ENCODE measurements at regions not wholly inside any gene's neighbourhood (a gene's known extent, or its start where the extent isn't known, plus 50 kb on each side); places are given as distances from the start of the nearest gene placed in this dataset.

DNA sequence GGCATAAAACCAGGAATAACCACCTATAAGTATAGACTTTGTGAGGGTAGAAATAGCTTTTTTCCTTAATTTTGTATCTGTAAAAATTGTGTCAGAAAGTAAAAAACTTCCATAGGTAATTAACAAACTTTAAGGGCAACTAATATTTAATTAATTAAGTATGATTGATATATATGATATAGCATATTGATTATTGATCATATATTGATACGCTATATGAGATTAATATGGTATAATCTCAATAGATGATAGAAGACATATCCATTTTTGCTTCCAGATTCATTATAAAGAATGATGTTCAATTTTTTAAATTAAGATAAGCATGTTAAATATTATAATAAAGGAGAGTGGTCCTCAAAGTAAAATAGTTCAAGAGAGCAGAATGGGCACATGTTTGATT, 99.3 kb upstream of the VAV3 start:
- Mint-ChIP-seq H3K27me3 (ENCODE audit: insufficient read depth, unreplicated experiment) (no peaks in the 10 kb centered on the region), H3K36me3 (ENCODE audit: insufficient read depth, unreplicated experiment) (no peaks in the 10 kb centered on the region), H3K27ac (ENCODE audit: unreplicated experiment) (no peak overlapping the region), H3K9me3 (ENCODE audit: unreplicated experiment) (peaks cover 10% of the 10 kb centered on the region), H3K4me1 (ENCODE audit: low read depth, unreplicated experiment) (peaks cover 6% of the 10 kb centered on the region), H3K4me3 (ENCODE audit: unreplicated experiment) (no peak overlapping the region)
- ChIA-PET POLR2A (no interaction called here), CTCF (no interaction called here)
- intact Hi-C loops (cut with micrococcal nuclease; ENCODE audit: unreplicated experiment), result no loop called here
- TF ChIP-seq, protein P1, sequence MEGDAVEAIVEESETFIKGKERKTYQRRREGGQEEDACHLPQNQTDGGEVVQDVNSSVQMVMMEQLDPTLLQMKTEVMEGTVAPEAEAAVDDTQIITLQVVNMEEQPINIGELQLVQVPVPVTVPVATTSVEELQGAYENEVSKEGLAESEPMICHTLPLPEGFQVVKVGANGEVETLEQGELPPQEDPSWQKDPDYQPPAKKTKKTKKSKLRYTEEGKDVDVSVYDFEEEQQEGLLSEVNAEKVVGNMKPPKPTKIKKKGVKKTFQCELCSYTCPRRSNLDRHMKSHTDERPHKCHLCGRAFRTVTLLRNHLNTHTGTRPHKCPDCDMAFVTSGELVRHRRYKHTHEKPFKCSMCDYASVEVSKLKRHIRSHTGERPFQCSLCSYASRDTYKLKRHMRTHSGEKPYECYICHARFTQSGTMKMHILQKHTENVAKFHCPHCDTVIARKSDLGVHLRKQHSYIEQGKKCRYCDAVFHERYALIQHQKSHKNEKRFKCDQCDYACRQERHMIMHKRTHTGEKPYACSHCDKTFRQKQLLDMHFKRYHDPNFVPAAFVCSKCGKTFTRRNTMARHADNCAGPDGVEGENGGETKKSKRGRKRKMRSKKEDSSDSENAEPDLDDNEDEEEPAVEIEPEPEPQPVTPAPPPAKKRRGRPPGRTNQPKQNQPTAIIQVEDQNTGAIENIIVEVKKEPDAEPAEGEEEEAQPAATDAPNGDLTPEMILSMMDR (IDR thresholded peaks at IDR 0.05; ENCODE audit: insufficient read depth in 1 of 2, low read depth in 1 of 2, low read length in 1 of 2, severe bottlenecking in 1 of 2, unreplicated experiment in 1 of 2), result no peak
- H3K4me1 ChIP-seq, result peaks cover 13% of the 10 kb centered on the region
- no peak overlapping the region for H3K4me3 ChIP-seq (ENCODE audit: low read depth, low read length)
- no peaks in the 10 kb centered on the region for H3K27me3 ChIP-seq (replicated peaks; ENCODE audit: control insufficient read depth, insufficient read depth, low read length)
- no TSS peak for BruUV-seq (replicated peaks)
- no peaks in the 10 kb centered on the region for H3K9me3 ChIP-seq
- H3K36me3 ChIP-seq (ENCODE audit: control insufficient read depth, insufficient read depth, low read length), result no peaks in the 10 kb centered on the region
- DNase-seq, result no peak

DNA sequence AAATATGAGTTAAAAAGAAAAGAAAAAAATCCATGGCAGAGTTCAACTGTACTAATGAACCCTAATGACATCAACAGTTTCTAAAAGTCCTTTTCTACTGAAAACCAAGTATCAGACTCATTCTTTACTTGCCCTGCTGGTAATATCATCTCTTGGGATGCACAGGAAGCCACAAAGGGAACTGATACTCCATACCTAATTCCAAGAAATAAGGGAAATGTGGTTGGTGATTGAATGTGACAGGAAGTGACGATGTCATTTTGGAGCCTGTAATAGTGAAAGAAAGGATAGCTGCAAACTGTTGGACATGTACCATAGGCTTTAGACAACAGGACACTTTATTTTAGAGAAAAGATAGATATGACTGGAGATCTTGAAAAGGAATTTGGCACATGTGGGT, 98.7 kb upstream of the VAV3 start:
- Histone ChIP-seq H3K4me3 (ENCODE audit: low read depth, low read length) (no peak overlapping the region), H3K9me3 (no peaks in the 10 kb centered on the region), H3K4me1 (peaks cover 13% of the 10 kb centered on the region), H3K36me3 (ENCODE audit: control insufficient read depth, insufficient read depth, low read length) (no peaks in the 10 kb centered on the region), H3K27me3 (replicated peaks; ENCODE audit: control insufficient read depth, insufficient read depth, low read length) (no peaks in the 10 kb centered on the region)
- intact Hi-C loops (cut with micrococcal nuclease; ENCODE audit: unreplicated experiment), result no loop called here
- H3K27me3 Mint-ChIP-seq (ENCODE audit: insufficient read depth, unreplicated experiment), result no peaks in the 10 kb centered on the region
- BruUV-seq (replicated peaks), result no TSS peak
- no peak overlapping the region for H3K4me3 Mint-ChIP-seq (ENCODE audit: unreplicated experiment)
- ChIA-PET POLR2A (no interaction called here), CTCF (no interaction called here)
- no peak overlapping the region for H3K27ac Mint-ChIP-seq (ENCODE audit: unreplicated experiment)
- peaks cover 10% of the 10 kb centered on the region for H3K9me3 Mint-ChIP-seq (ENCODE audit: unreplicated experiment)
- TF ChIP-seq, protein P1 (IDR thresholded peaks at IDR 0.05; ENCODE audit: insufficient read depth in 1 of 2, low read depth in 1 of 2, low read length in 1 of 2, severe bottlenecking in 1 of 2, unreplicated experiment in 1 of 2), result no peak
- DNase-seq, result no peak
- H3K36me3 Mint-ChIP-seq (ENCODE audit: insufficient read depth, unreplicated experiment), result no peaks in the 10 kb centered on the region
- H3K4me1 Mint-ChIP-seq (ENCODE audit: low read depth, unreplicated experiment), result peaks cover 6% of the 10 kb centered on the region

DNA sequence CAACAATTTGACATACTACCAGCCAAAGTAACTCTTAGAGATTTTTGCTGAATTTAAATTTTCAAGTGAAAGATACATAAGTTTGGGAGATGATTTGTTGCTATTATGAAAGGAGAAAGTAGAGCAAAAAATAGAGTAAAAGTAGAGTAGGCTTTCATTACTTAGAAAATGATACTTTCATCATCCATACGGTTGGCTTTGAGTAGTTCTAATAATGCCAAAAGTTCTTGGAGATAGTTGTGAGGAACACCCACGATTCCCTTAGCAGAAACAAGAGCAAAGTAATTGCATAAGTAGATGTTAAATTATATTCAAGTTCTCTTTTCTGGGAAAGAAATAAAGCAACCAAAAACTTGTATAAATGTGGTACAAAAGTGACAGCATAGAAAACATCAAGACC, 95.0 kb upstream of the VAV3 start:
- TF ChIP-seq, protein P1 (IDR thresholded peaks at IDR 0.05; ENCODE audit: insufficient read depth in 1 of 2, low read depth in 1 of 2, low read length in 1 of 2, severe bottlenecking in 1 of 2, unreplicated experiment in 1 of 2), result no peak
- Mint-ChIP-seq H3K9me3 (ENCODE audit: unreplicated experiment) (peaks cover 10% of the 10 kb centered on the region), H3K36me3 (ENCODE audit: insufficient read depth, unreplicated experiment) (no peaks in the 10 kb centered on the region), H3K4me3 (ENCODE audit: unreplicated experiment) (no peak overlapping the region), H3K27me3 (ENCODE audit: insufficient read depth, unreplicated experiment) (no peaks in the 10 kb centered on the region), H3K4me1 (ENCODE audit: low read depth, unreplicated experiment) (no peaks in the 10 kb centered on the region), H3K27ac (ENCODE audit: unreplicated experiment) (no peak overlapping the region)
- ChIA-PET POLR2A (no interaction called here), CTCF (no interaction called here)
- intact Hi-C loops (cut with micrococcal nuclease; ENCODE audit: unreplicated experiment), result no loop called here
- Histone ChIP-seq H3K27me3 (replicated peaks; ENCODE audit: control insufficient read depth, insufficient read depth, low read length) (no peaks in the 10 kb centered on the region), H3K4me3 (ENCODE audit: low read depth, low read length) (no peak overlapping the region), H3K36me3 (ENCODE audit: control insufficient read depth, insufficient read depth, low read length) (no peaks in the 10 kb centered on the region), H3K4me1 (no peaks in the 10 kb centered on the region), H3K9me3 (no peaks in the 10 kb centered on the region)
- BruUV-seq (replicated peaks), result no TSS peak
- DNase-seq, result no peak
